Sigmoid colon (tissue), 4 donors: ENCODE measurements at regions not wholly inside any gene's neighbourhood (a gene's known extent, or its start where the extent isn't known, plus 50 kb on each side); places are given as distances from the start of the nearest gene placed in this dataset.

Experiments
- CTCF ChIP-seq, 4 experiments: fragments of 450-650 bp in 3 of 4; fragments of 200-600 bp in 1 of 4; IDR thresholded peaks; one replicate each; pipeline ENCODE4 v1.5.1; 2016 to 2019; ENCODE audit warnings: antibody characterized with exemption in 4 of 4, mild to moderate bottlenecking in 3 of 4, moderate library complexity in 2 of 4
- POLR2A ChIP-seq, 2 donors: fragments of 450-650 bp; IDR thresholded peaks; one replicate each; pipeline ENCODE4 v1.6.1; 2016; ENCODE audit warnings: antibody characterized with exemption in 2 of 2, mild to moderate bottlenecking in 2 of 2, moderate library complexity in 2 of 2
- POLR2AphosphoS5 ChIP-seq, 4 donors: sonication (generic); formaldehyde crosslinking; IDR thresholded peaks; one replicate each; pipeline ENCODE4 v1.6.1; 2017; ENCODE audit warnings: antibody characterized with exemption in 4 of 4

DNA sequence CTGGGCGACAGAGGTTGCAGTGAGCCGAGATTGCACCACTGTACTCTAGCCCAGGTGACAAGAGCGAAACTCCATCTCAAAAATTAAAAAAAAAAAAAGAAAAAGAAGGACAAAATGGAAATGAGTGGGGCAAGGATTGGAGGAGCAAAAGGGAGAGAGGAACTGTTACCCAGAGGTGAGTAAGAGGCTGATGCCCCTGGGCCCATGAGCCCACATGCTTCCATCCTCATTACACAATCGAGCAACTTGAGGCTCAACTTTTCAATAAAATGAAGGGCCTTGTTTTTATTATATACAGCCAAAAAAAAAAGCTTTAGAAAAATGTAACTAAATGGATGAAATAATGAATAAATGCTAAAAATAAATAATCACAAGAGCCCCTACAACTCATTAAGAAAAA is 91.7 kb upstream of the YWHAQ start:
- TF ChIP-seq CTCF (IDR thresholded peaks at IDR 0.05): no peak
- no peak for TF ChIP-seq POLR2AphosphoS5 (IDR thresholded peaks at IDR 0.05)
- TF ChIP-seq POLR2A (IDR thresholded peaks at IDR 0.05): no peak
